Parathyroid adenoma (tissue), 2 donors: ENCODE measurements at regions not wholly inside any gene's neighbourhood (a gene's known extent, or its start where the extent isn't known, plus 50 kb on each side); places are given as distances from the start of the nearest gene placed in this dataset.

Experiments
- H2AFZ ChIP-seq: fragments of 300-600 bp; sonication (generic); one replicate; pipeline ENCODE4 v1.7.0; 2017; ENCODE audit warnings: antibody characterized with exemption, mild to moderate bottlenecking
- H3K27ac ChIP-seq: fragments of 300-600 bp; sonication (generic); one replicate; pipeline ENCODE4 v1.7.0; 2017
- H3K27me3 ChIP-seq: fragments of 300-600 bp; sonication (generic); one replicate; pipeline ENCODE4 v1.7.0; 2017; ENCODE audit warnings: low read length; ENCODE audit not compliant: control insufficient read depth, insufficient read depth
- H3K36me3 ChIP-seq: fragments of 300-600 bp; sonication (generic); one replicate; pipeline ENCODE4 v1.7.0; 2017; ENCODE audit warnings: low read length; ENCODE audit not compliant: control insufficient read depth, insufficient read depth
- H3K4me1 ChIP-seq: fragments of 300-600 bp; sonication (generic); one replicate; pipeline ENCODE4 v1.7.0; 2017; ENCODE audit warnings: control low read depth
- H3K4me2 ChIP-seq: fragments of 300-600 bp; sonication (generic); one replicate; pipeline ENCODE4 v1.7.0; 2017; ENCODE audit warnings: low read length
- H3K4me3 ChIP-seq: fragments of 300-600 bp; sonication (generic); one replicate; pipeline ENCODE4 v1.7.0; 2017; ENCODE audit warnings: low read depth, low read length
- H3K79me2 ChIP-seq: fragments of 300-600 bp; sonication (generic); one replicate; pipeline ENCODE4 v1.7.0; 2017; ENCODE audit warnings: control low read depth
- H3K9ac ChIP-seq: fragments of 300-600 bp; sonication (generic); one replicate; pipeline ENCODE4 v1.7.0; 2017; ENCODE audit warnings: mild to moderate bottlenecking
- H3K9me3 ChIP-seq: fragments of 300-600 bp; sonication (generic); one replicate; pipeline ENCODE4 v1.7.0; 2017; ENCODE audit warnings: low read length; ENCODE audit not compliant: control insufficient read depth
- CTCF ChIP-seq: fragments of 300-600 bp; sonication (generic); IDR thresholded peaks from one replicate; pipeline ENCODE4 v1.7.0; 2017; ENCODE audit warnings: antibody characterized with exemption, mild to moderate bottlenecking
- donor health status: primary hyperparathyroidism.

- H3K9ac ChIP-seq = no peak overlapping the region
- no peaks in the 10 kb centered on the region for H3K9me3 ChIP-seq
- no peaks in the 10 kb centered on the region for H3K36me3 ChIP-seq
- H3K27me3 ChIP-seq = no peaks in the 10 kb centered on the region
- no peak overlapping the region for H3K4me3 ChIP-seq
- peaks cover 8% of the 10 kb centered on the region for H3K79me2 ChIP-seq
- no peak overlapping the region for H3K27ac ChIP-seq
- H3K4me2 ChIP-seq = no peak overlapping the region
- H3K4me1 ChIP-seq = peaks cover 6% of the 10 kb centered on the region
- TF ChIP-seq CTCF = no peak
- no peak overlapping the region for H2AFZ ChIP-seq
Measured at GRCh38 chr13:24068472-24068871, 92.0 kb upstream of the SPATA13 start.

- no peak for TF ChIP-seq CTCF
- Histone ChIP-seq H3K4me2 (no peak overlapping the region), H3K27me3 (no peaks in the 10 kb centered on the region), H2AFZ (no peak overlapping the region), H3K4me3 (no peak overlapping the region), H3K9me3 (no peaks in the 10 kb centered on the region), H3K36me3 (no peaks in the 10 kb centered on the region), H3K9ac (no peak overlapping the region), H3K27ac (no peak overlapping the region), H3K4me1 (peaks cover 2% of the 10 kb centered on the region), H3K79me2 (peaks cover 8% of the 10 kb centered on the region)
Measured at GRCh38 chr13:24071016-24071415, 89.5 kb upstream of the SPATA13 start.

GRCh38 chr13:24071423-24072075, 89.0 kb upstream of the SPATA13 start:
- Histone ChIP-seq H3K9ac (no peak overlapping the region), H3K9me3 (no peaks in the 10 kb centered on the region), H3K4me1 (peaks cover 2% of the 10 kb centered on the region), H3K27me3 (no peaks in the 10 kb centered on the region), H3K36me3 (no peaks in the 10 kb centered on the region), H2AFZ (no peak overlapping the region), H3K79me2 (peaks cover 8% of the 10 kb centered on the region), H3K4me3 (no peak overlapping the region), H3K27ac (no peak overlapping the region), H3K4me2 (no peak overlapping the region)
- no peak for TF ChIP-seq CTCF

GRCh38 chr13:24073657-24074056, 86.9 kb upstream of the SPATA13 start:
- H3K4me2 ChIP-seq = no peak overlapping the region
- H3K4me3 ChIP-seq = no peak overlapping the region
- H3K4me1 ChIP-seq = no peaks in the 10 kb centered on the region
- no peaks in the 10 kb centered on the region for H3K9me3 ChIP-seq
- no peaks in the 10 kb centered on the region for H3K36me3 ChIP-seq
- no peak overlapping the region for H3K27ac ChIP-seq
- no peaks in the 10 kb centered on the region for H3K27me3 ChIP-seq
- H3K9ac ChIP-seq = no peak overlapping the region
- no peak overlapping the region for H2AFZ ChIP-seq
- TF ChIP-seq CTCF = no peak
- peaks cover 5% of the 10 kb centered on the region for H3K79me2 ChIP-seq

GRCh38 chr13:24074678-24075077, 85.8 kb upstream of the SPATA13 start:
- no peak overlapping the region for H2AFZ ChIP-seq
- no peaks in the 10 kb centered on the region for H3K27me3 ChIP-seq
- H3K4me1 ChIP-seq = no peaks in the 10 kb centered on the region
- H3K9ac ChIP-seq = no peak overlapping the region
- H3K4me3 ChIP-seq = no peak overlapping the region
- no peaks in the 10 kb centered on the region for H3K36me3 ChIP-seq
- no peak for TF ChIP-seq CTCF
- peaks cover 5% of the 10 kb centered on the region for H3K79me2 ChIP-seq
- H3K4me2 ChIP-seq = no peak overlapping the region
- no peak overlapping the region for H3K27ac ChIP-seq
- H3K9me3 ChIP-seq = no peaks in the 10 kb centered on the region
